Stomach (tissue), 8 donors: ENCODE measurements at regions not wholly inside any gene's neighbourhood (a gene's known extent, or its start where the extent isn't known, plus 50 kb on each side); places are given as distances from the start of the nearest gene placed in this dataset.

ENCODE experiments used
- DNase-seq, 2 donors: peaks; one replicate each; pipeline versions ENCODE4 v3.0.0 to v3.0.0-alpha.2; 2013 to 2019
- H3K27ac ChIP-seq, 5 donors: fragments of 200-600 bp in 4 of 5; sonication (generic) in 4 of 5; one replicate each; pipeline ENCODE4 v1.5.1; 2013 to 2019; ENCODE audit warnings: mild to moderate bottlenecking in 1 of 5, moderate library complexity in 1 of 5
- H3K27me3 ChIP-seq, 3 donors: fragments of 200-600 bp; sonication (generic); one replicate each; pipeline ENCODE4 v1.5.1; 2017 to 2019; ENCODE audit warnings: mixed run types in 1 of 3
- H3K36me3 ChIP-seq, 4 donors: fragments of 200-600 bp; sonication (generic); 1 replicate in 3 of 4; 2 replicates in 1 of 4; pipeline ENCODE4 v1.5.1; 2016 to 2019
- H3K4me1 ChIP-seq, 4 donors: fragments of 200-600 bp; sonication (generic); one replicate each; pipeline ENCODE4 v1.5.1; 2016 to 2019
- H3K4me3 ChIP-seq, 4 donors: fragments of 200-600 bp; sonication (generic) in 3 of 4; one replicate each; pipeline ENCODE4 v1.5.1; 2016 to 2019; ENCODE audit warnings: mild to moderate bottlenecking in 1 of 4
- H3K9me3 ChIP-seq, 4 donors: fragments of 200-600 bp; sonication (generic); one replicate each; pipeline ENCODE4 v1.5.1; 2016 to 2019
- EP300 ChIP-seq: sonication (generic); formaldehyde crosslinking; IDR thresholded peaks from one replicate; pipeline ENCODE4 v1.6.1; 2017; ENCODE audit warnings: antibody characterized with exemption
- POLR2A ChIP-seq, 4 donors: fragments of 450-650 bp; IDR thresholded peaks; one replicate each; pipeline ENCODE4 v1.6.1; 2016; ENCODE audit warnings: antibody characterized with exemption in 4 of 4, control low read depth in 2 of 4, mild to moderate bottlenecking in 1 of 4, moderate library complexity in 1 of 4
- POLR2AphosphoS5 ChIP-seq, 3 donors: sonication (generic); formaldehyde crosslinking; IDR thresholded peaks; one replicate each; pipeline ENCODE4 v1.6.1; 2016; ENCODE audit warnings: antibody characterized with exemption in 3 of 3
- WGBS, 5 donors: extraction: QIAGEN DNeasy Blood & Tissue Kit in 3 of 5; methylation state at CpG; one replicate each; pipeline versions ENCODE4 v1.1.5 to v1.1.7; 2013 to 2018; 5-methylcytosine and 5-hydroxymethylcytosine counted together
- intact Hi-C: fragments of 100-400 bp; cut with DNase I; formaldehyde crosslinking; loops from one replicate; pipeline ENCODE4 v1.15.1; 2023; ENCODE audit warnings: low total_unique reads
- TF ChIP-seq, protein P1 (sequence below), 7 experiments: fragments of 450-650 bp in 4 of 7; fragments of 200-600 bp in 3 of 7; sonication (generic) in 3 of 7; IDR thresholded peaks; one replicate each; pipeline ENCODE4 v1.5.1; 2016 to 2019; ENCODE audit warnings: antibody characterized with exemption in 7 of 7, control low read depth in 2 of 7, mild to moderate bottlenecking in 1 of 7
- donor health status: healthy with polysubstance abuse.
- donor health status: Bipolar disorder and iron deficiency.
- donor health status: healthy.

DNA sequence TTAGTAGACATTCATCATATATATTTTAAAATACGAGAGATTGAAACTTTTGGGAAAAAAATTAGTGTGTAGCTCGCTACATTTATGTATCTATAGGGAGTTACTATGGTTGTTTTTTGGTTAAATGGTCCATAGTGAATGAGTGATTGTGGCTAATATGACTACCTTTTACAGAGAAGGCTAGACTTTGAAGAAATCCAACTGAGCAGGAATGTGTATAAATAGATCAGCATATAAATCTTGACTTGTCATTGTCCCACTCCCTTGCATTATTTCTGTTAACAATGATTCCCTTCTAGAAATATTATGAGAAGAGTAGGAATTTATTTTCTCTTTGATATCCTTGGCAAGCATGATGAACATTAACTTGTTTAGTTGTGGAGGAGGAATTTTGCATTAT lies 737.8 kb upstream of the MAP3K7 start:
- Histone ChIP-seq H3K9me3 (no peaks in the 10 kb centered on the region), H3K27ac (no peak overlapping the region), H3K27me3 (no peaks in the 10 kb centered on the region), H3K36me3 (no peaks in the 10 kb centered on the region), H3K4me1 (no peaks in the 10 kb centered on the region), H3K4me3 (no peak overlapping the region)
- TF ChIP-seq, protein P1, sequence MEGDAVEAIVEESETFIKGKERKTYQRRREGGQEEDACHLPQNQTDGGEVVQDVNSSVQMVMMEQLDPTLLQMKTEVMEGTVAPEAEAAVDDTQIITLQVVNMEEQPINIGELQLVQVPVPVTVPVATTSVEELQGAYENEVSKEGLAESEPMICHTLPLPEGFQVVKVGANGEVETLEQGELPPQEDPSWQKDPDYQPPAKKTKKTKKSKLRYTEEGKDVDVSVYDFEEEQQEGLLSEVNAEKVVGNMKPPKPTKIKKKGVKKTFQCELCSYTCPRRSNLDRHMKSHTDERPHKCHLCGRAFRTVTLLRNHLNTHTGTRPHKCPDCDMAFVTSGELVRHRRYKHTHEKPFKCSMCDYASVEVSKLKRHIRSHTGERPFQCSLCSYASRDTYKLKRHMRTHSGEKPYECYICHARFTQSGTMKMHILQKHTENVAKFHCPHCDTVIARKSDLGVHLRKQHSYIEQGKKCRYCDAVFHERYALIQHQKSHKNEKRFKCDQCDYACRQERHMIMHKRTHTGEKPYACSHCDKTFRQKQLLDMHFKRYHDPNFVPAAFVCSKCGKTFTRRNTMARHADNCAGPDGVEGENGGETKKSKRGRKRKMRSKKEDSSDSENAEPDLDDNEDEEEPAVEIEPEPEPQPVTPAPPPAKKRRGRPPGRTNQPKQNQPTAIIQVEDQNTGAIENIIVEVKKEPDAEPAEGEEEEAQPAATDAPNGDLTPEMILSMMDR (IDR thresholded peaks at IDR 0.05), result no peak
- TF ChIP-seq POLR2AphosphoS5 (IDR thresholded peaks at IDR 0.05), result no peak
- no peak for TF ChIP-seq POLR2A (IDR thresholded peaks at IDR 0.05)
- TF ChIP-seq EP300, result no peak
- intact Hi-C loops, result no loop called here
- no peak for DNase-seq
- 68 to 85% (median 72%) methylated on average over 2 of the region's 2 CpGs for WGBS, 5 donors

DNA sequence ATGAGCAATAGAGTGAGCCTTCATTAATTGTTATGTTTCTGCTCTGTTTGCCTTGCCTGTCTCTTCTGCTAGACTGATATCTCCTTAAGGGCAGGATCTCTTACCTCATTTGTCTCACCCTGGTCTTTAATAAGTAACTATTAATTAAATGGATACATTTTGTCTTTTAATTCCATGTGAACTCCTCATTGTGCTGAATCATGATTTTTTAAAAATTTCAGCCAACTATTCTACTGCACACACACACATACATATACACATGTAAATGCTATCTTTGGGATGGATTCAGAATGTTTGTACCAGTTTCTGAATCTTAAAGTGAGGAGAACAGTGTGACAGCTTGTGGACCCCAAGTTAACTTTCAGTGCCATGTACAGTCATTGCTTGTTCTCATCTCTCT lies 731.1 kb upstream of the MAP3K7 start:
- Histone ChIP-seq H3K4me1 (no peaks in the 10 kb centered on the region), H3K4me3 (no peak overlapping the region), H3K9me3 (no peaks in the 10 kb centered on the region), H3K27ac (no peak overlapping the region), H3K27me3 (no peaks in the 10 kb centered on the region), H3K36me3 (no peaks in the 10 kb centered on the region)
- intact Hi-C loops, result no loop called here
- no peak for DNase-seq
- TF ChIP-seq POLR2A (IDR thresholded peaks at IDR 0.05) (no peak), EP300 (no peak), POLR2AphosphoS5 (IDR thresholded peaks at IDR 0.05) (no peak)
- TF ChIP-seq, protein P1 (IDR thresholded peaks at IDR 0.05), result no peak

DNA sequence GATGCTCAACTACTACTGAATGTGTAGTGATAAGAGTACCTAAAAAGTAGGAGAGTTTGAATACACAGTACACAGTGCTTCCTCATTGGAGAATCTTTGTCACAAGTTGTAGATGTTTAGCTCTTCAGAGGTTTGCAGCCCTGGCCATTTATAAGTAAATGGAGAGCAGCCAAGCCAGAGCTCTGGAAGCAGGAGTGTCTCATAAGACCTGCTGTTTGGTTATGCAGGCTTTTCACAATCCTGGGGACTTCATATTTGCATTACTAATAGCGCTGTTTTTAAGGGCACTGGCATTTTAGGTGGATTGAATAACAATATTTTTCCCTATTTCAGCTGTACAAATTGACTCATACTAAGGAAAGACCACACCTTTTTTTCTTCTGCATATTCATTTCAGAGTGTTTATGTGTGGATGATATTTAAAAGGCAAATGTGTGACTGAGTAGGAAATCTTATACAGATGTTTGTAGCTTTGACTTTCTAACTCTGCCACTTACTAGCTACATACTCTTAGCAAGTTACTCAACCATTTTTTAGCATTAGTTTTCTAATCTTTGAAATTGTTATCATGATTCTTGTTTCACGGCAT lies 730.5 kb upstream of the MAP3K7 start:
- Histone ChIP-seq H3K27ac (no peak overlapping the region), H3K36me3 (no peaks in the 10 kb centered on the region), H3K4me3 (no peak overlapping the region), H3K4me1 (no peaks in the 10 kb centered on the region), H3K9me3 (no peaks in the 10 kb centered on the region), H3K27me3 (no peaks in the 10 kb centered on the region)
- no peak for TF ChIP-seq POLR2AphosphoS5 (IDR thresholded peaks at IDR 0.05)
- peak in 1 of 2 donors; percentile 19 for DNase-seq
- 47 to 54% (median 54%) methylated on average over 2 of the region's 2 CpGs for WGBS, 5 donors
- intact Hi-C loops, result no loop called here

DNA sequence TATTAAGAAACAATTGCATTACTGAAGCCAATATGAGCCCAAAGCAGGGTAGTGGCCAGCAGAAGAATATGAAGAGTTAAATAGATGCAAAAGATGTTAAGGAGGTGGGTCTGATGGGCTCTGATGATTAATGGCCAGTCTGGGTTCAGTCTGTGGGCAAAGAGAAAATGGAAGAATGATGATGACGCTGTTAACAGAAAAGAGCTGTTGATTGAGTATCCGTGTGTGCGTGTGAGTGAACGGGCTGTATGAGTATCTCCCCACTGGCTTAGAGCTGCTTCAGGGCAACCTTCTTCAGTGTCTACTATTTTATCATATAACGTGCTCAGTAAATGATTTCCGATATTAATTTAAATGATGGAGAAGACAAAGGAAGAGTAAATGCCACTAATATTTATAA lies 723.3 kb upstream of the MAP3K7 start:
- 82 to 93% (median 88%) methylated on average over 6 of the region's 6 CpGs for WGBS, 5 donors
- no peaks in the 10 kb centered on the region for H3K9me3 ChIP-seq
- H3K4me3 ChIP-seq, result no peak overlapping the region
- no peak for DNase-seq
- no peaks in the 10 kb centered on the region for H3K36me3 ChIP-seq
- no peaks in the 10 kb centered on the region for H3K4me1 ChIP-seq
- no peaks in the 10 kb centered on the region for H3K27me3 ChIP-seq
- TF ChIP-seq EP300 (no peak), POLR2A (IDR thresholded peaks at IDR 0.05) (no peak), POLR2AphosphoS5 (IDR thresholded peaks at IDR 0.05) (no peak)
- TF ChIP-seq, protein P1 (IDR thresholded peaks at IDR 0.05), result no peak
- intact Hi-C loops, result no loop called here
- H3K27ac ChIP-seq, result no peak overlapping the region

DNA sequence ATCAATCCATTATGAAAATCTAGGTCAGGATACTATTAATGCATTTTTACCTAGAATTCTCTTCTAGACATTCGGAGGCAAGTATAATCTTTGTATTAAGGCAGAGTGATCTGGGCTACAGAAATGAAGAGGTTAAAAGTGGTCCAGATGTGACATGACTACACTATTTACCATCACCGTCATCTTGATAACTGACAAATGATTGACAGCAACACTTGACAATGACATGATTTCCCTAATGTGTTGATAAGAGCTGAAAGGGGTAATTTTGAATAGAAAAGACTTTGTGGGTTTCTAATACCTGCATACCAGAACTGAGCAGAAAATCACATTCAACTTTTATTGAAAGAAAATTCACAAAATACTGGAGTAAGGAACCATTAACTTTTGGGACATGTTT lies 718.9 kb upstream of the MAP3K7 start:
- no peaks in the 10 kb centered on the region for H3K36me3 ChIP-seq
- WGBS, 5 donors, result 50 to 61% (median 54%) methylated on average over 2 of the region's 2 CpGs
- no peaks in the 10 kb centered on the region for H3K27me3 ChIP-seq
- TF ChIP-seq EP300, result no peak
- no peak for TF ChIP-seq POLR2AphosphoS5 (IDR thresholded peaks at IDR 0.05)
- TF ChIP-seq POLR2A (IDR thresholded peaks at IDR 0.05), result no peak
- TF ChIP-seq, protein P1 (IDR thresholded peaks at IDR 0.05), result no peak
- no peak overlapping the region for H3K4me3 ChIP-seq
- no peak for DNase-seq
- intact Hi-C loops, result no loop called here
- no peaks in the 10 kb centered on the region for H3K4me1 ChIP-seq
- H3K27ac ChIP-seq, result no peak overlapping the region
- peaks cover 0 to 8% (median 3%) of the 10 kb centered on the region in 4 donors for H3K9me3 ChIP-seq
